ENCODE measurements at regions not wholly inside any gene's neighbourhood (a gene's known extent, or its start where the extent isn't known, plus 50 kb on each side); places are given as distances from the start of the nearest gene placed in this dataset.

- H3K4me1 Mint-ChIP-seq (ENCODE audit: low read depth): no peaks in the 10 kb centered on the region
- H3K9me3 Mint-ChIP-seq (ENCODE audit: insufficient read depth): no peaks in the 10 kb centered on the region
- no peak overlapping the region for H3K4me3 Mint-ChIP-seq
- POLR2A ChIA-PET: no interaction called here
- no peak for ATAC-seq
- no peaks in the 10 kb centered on the region for H3K27me3 Mint-ChIP-seq (ENCODE audit: low read depth)
- DNase-seq: no peak
- no peaks in the 10 kb centered on the region for H3K36me3 Mint-ChIP-seq (ENCODE audit: low read depth)
- CTCF ChIA-PET: no interaction called here
- no peak overlapping the region for H3K27ac Mint-ChIP-seq
Observed at GRCh38 chr7:91343996-91344629, 79.9 kb downstream of the FZD1 start.

GRCh38 chr7:91344911-91345310 is 80.7 kb downstream of the FZD1 start:
- POLR2A ChIA-PET: no interaction called here

DNA sequence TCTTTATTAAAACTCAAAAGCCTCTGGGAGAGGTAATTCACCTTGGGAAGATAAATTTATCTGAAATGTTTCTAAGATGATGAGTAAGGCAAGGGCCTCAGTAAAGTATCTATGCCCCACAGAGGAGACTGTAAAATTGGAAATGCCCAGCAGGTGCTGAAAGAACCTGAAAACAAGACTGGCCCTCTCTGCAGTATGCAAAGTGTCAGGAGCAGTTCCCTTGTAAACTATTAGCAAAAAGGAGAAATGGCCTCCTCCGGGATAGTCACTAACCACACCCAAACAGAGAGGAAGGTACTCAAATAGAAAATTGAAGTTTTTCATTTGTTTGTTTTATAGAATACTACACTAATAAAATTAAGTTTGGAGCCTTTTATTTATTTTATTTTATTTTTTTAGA is 81.2 kb downstream of the FZD1 start:
- H3K4me1 Mint-ChIP-seq (ENCODE audit: low read depth): no peaks in the 10 kb centered on the region
- DNase-seq: no peak
- CTCF ChIA-PET: no interaction called here
- ATAC-seq: no peak
- no peaks in the 10 kb centered on the region for H3K27me3 Mint-ChIP-seq (ENCODE audit: low read depth)
- no peaks in the 10 kb centered on the region for H3K9me3 Mint-ChIP-seq (ENCODE audit: insufficient read depth)
- H3K27ac Mint-ChIP-seq: no peak overlapping the region
- no peaks in the 10 kb centered on the region for H3K36me3 Mint-ChIP-seq (ENCODE audit: low read depth)
- POLR2A ChIA-PET: no interaction called here
- no peak overlapping the region for H3K4me3 Mint-ChIP-seq

More at GRCh38 chr7:91344911-91345310, 80.7 kb downstream of the FZD1 start:
- ATAC-seq (no peak), DNase-seq (no peak)
- no peak overlapping the region for H3K27ac Mint-ChIP-seq
- no peaks in the 10 kb centered on the region for H3K4me1 Mint-ChIP-seq (ENCODE audit: low read depth)
- CTCF ChIA-PET: no interaction called here
- no peaks in the 10 kb centered on the region for H3K36me3 Mint-ChIP-seq (ENCODE audit: low read depth)
- H3K9me3 Mint-ChIP-seq (ENCODE audit: insufficient read depth): no peaks in the 10 kb centered on the region
- H3K4me3 Mint-ChIP-seq: no peak overlapping the region
- H3K27me3 Mint-ChIP-seq (ENCODE audit: low read depth): no peaks in the 10 kb centered on the region

- H3K9me3 Mint-ChIP-seq (ENCODE audit: insufficient read depth): no peaks in the 10 kb centered on the region
- ChIA-PET POLR2A (no interaction called here), CTCF (no interaction called here)
- no peak overlapping the region for H3K27ac Mint-ChIP-seq
- H3K4me1 Mint-ChIP-seq (ENCODE audit: low read depth): no peaks in the 10 kb centered on the region
- H3K36me3 Mint-ChIP-seq (ENCODE audit: low read depth): no peaks in the 10 kb centered on the region
- ATAC-seq: no peak
- H3K4me3 Mint-ChIP-seq: no peak overlapping the region
- DNase-seq: no peak
- H3K27me3 Mint-ChIP-seq (ENCODE audit: low read depth): no peaks in the 10 kb centered on the region
Observed at GRCh38 chr7:91346426-91346825, 82.2 kb downstream of the FZD1 start.

DNA sequence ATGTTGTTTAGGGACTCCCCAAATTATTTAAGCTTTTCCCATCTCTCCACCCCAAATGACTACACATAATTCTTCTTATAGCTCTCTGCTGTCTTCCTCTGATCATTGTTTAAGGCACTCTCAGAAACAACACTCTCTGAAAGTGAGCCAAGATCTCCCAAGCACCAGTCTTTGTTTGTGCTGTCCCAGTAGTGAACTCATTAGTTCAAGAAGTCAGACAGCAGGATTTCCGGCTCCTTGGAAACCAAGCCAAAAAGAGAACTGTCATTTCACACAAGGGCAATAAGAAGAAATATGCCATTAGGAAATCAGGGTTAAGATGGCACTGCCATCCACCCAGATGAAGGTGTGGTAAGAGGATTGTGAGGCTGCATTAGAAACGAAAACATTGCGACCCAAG is 83.1 kb downstream of the FZD1 start:
- H3K9me3 Mint-ChIP-seq (ENCODE audit: insufficient read depth): no peaks in the 10 kb centered on the region
- DNase-seq: no peak
- no peaks in the 10 kb centered on the region for H3K4me1 Mint-ChIP-seq (ENCODE audit: low read depth)
- H3K4me3 Mint-ChIP-seq: no peak overlapping the region
- POLR2A ChIA-PET: no interaction called here
- no peaks in the 10 kb centered on the region for H3K36me3 Mint-ChIP-seq (ENCODE audit: low read depth)
- ATAC-seq: no peak
- CTCF ChIA-PET: no interaction called here
- H3K27ac Mint-ChIP-seq: no peak overlapping the region
- H3K27me3 Mint-ChIP-seq (ENCODE audit: low read depth): no peaks in the 10 kb centered on the region

DNA sequence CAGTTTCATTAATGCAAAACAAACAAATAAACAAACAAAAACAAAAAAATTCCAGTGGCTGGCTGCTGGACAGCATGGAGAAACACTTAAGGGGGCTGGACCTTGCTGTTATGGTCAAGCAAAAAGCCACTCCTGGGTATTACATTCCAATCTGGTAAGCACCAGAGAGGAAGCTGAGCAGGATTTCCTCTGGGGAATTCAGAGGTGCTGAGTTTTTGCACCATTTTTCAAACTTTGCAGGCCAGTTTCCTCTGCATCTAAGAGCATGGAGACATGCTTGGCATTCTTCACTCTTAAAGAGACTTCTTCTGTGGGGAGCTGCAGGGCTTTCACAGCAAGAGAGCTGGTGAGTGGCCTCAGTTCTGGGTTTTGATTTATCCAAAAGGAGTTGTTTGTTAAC is 84.5 kb downstream of the FZD1 start:
- H3K27ac Mint-ChIP-seq: no peak overlapping the region
- no peak for ATAC-seq
- no peaks in the 10 kb centered on the region for H3K27me3 Mint-ChIP-seq (ENCODE audit: low read depth)
- no peaks in the 10 kb centered on the region for H3K4me1 Mint-ChIP-seq (ENCODE audit: low read depth)
- ChIA-PET CTCF (no interaction called here), POLR2A (no interaction called here)
- no peak overlapping the region for H3K4me3 Mint-ChIP-seq
- no peaks in the 10 kb centered on the region for H3K36me3 Mint-ChIP-seq (ENCODE audit: low read depth)
- no peaks in the 10 kb centered on the region for H3K9me3 Mint-ChIP-seq (ENCODE audit: insufficient read depth)
- DNase-seq: no peak

DNA sequence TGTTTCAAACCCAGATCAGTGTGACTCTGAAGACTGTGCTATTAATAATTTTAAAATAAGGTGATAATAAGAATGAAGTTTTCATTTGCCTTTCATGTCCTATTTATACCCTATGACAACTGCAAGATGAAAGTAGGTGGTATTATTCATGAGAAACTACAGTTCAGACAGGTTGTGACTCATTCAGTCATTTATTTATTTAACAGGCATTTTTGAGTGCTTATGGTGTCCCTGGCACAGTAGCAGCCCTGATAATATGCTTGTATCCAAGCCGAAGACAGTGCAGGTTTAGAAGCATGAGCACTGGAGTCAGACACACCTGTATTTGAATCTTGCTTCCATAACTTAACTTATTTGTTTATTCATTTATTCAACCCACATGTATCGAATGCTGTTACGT is 87.1 kb downstream of the FZD1 start:
- Mint-ChIP-seq H3K36me3 (ENCODE audit: low read depth) (no peaks in the 10 kb centered on the region), H3K27me3 (ENCODE audit: low read depth) (no peaks in the 10 kb centered on the region), H3K4me1 (ENCODE audit: low read depth) (no peaks in the 10 kb centered on the region), H3K9me3 (ENCODE audit: insufficient read depth) (no peaks in the 10 kb centered on the region), H3K27ac (no peak overlapping the region), H3K4me3 (no peak overlapping the region)
- DNase-seq (no peak), ATAC-seq (no peak)
- CTCF ChIA-PET: no interaction called here
- POLR2A ChIA-PET: no interaction called here

GRCh38 chr7:91352091-91352490 is 87.9 kb downstream of the FZD1 start:
- POLR2A ChIA-PET: no interaction called here
- CTCF ChIA-PET: no interaction called here
- Mint-ChIP-seq H3K27me3 (ENCODE audit: low read depth) (no peaks in the 10 kb centered on the region), H3K9me3 (ENCODE audit: insufficient read depth) (no peaks in the 10 kb centered on the region), H3K27ac (no peak overlapping the region), H3K4me3 (no peak overlapping the region), H3K36me3 (ENCODE audit: low read depth) (no peaks in the 10 kb centered on the region), H3K4me1 (ENCODE audit: low read depth) (no peaks in the 10 kb centered on the region)
- DNase-seq (no peak), ATAC-seq (no peak)

DNA sequence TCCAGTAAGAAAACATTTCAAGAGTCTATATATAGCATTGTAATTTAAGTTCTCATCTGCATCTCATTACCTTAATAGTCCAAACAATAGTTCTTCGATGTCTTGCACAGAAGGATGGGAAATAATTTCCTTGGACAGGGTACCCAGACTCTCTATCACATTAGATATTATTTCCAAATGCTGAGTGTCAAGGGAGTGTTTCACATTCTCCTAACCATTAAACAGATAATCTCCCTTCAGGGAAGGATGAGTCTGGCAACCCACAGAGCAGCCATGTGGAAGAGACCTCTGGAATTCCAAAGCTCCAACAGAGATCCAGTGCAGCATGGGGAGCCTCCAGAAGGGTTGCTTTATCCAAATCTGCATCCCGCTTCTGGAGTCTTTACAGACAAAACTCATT is 89.6 kb downstream of the FZD1 start:
- no peaks in the 10 kb centered on the region for H3K4me1 Mint-ChIP-seq (ENCODE audit: low read depth)
- CTCF ChIA-PET: no interaction called here
- no peaks in the 10 kb centered on the region for H3K9me3 Mint-ChIP-seq (ENCODE audit: insufficient read depth)
- H3K36me3 Mint-ChIP-seq (ENCODE audit: low read depth): no peaks in the 10 kb centered on the region
- DNase-seq (no peak), ATAC-seq (no peak)
- H3K27ac Mint-ChIP-seq: no peak overlapping the region
- POLR2A ChIA-PET: no interaction called here
- H3K4me3 Mint-ChIP-seq: no peak overlapping the region
- H3K27me3 Mint-ChIP-seq (ENCODE audit: low read depth): no peaks in the 10 kb centered on the region

- DNase-seq (no peak), ATAC-seq (no peak)
- CTCF ChIA-PET: no interaction called here
- POLR2A ChIA-PET: no interaction called here
- Mint-ChIP-seq H3K9me3 (ENCODE audit: insufficient read depth) (no peaks in the 10 kb centered on the region), H3K27me3 (ENCODE audit: low read depth) (no peaks in the 10 kb centered on the region), H3K4me3 (no peak overlapping the region), H3K36me3 (ENCODE audit: low read depth) (no peaks in the 10 kb centered on the region), H3K4me1 (ENCODE audit: low read depth) (no peaks in the 10 kb centered on the region), H3K27ac (no peak overlapping the region)
Observed at GRCh38 chr7:91355695-91356435, 91.6 kb downstream of the FZD1 start.

DNA sequence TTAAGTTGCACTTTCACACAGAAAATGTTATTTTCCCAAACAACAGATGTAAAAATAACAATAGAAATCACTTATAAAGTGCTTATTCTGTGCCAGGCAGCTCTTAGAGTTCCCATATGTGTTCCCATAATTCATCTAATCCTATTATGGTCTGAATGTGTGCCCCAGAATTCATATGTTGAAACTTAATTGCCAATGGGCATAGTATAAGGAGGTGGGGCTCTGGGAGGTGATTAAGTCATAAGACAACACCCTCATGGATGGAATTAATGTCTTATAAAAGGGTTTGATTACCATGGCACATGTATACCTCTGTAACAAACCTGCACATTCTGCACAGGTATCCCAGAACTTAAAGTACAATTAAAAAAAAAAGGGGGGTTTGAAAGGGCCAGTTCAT is 92.7 kb downstream of the FZD1 start:
- CTCF ChIA-PET: no interaction called here
- DNase-seq: no peak
- no peaks in the 10 kb centered on the region for H3K4me1 Mint-ChIP-seq (ENCODE audit: low read depth)
- no peak overlapping the region for H3K4me3 Mint-ChIP-seq
- no peak for ATAC-seq
- no peak overlapping the region for H3K27ac Mint-ChIP-seq
- POLR2A ChIA-PET: no interaction called here
- H3K36me3 Mint-ChIP-seq (ENCODE audit: low read depth): no peaks in the 10 kb centered on the region
- no peaks in the 10 kb centered on the region for H3K9me3 Mint-ChIP-seq (ENCODE audit: insufficient read depth)
- H3K27me3 Mint-ChIP-seq (ENCODE audit: low read depth): no peaks in the 10 kb centered on the region

- ATAC-seq (no peak), DNase-seq (no peak)
- Mint-ChIP-seq H3K27ac (no peak overlapping the region), H3K36me3 (ENCODE audit: low read depth) (no peaks in the 10 kb centered on the region), H3K27me3 (ENCODE audit: low read depth) (no peaks in the 10 kb centered on the region), H3K4me1 (ENCODE audit: low read depth) (no peaks in the 10 kb centered on the region), H3K4me3 (no peak overlapping the region), H3K9me3 (ENCODE audit: insufficient read depth) (no peaks in the 10 kb centered on the region)
- ChIA-PET POLR2A (no interaction called here), CTCF (no interaction called here)
Observed at GRCh38 chr7:91357379-91357778, 93.1 kb downstream of the FZD1 start.

DNA sequence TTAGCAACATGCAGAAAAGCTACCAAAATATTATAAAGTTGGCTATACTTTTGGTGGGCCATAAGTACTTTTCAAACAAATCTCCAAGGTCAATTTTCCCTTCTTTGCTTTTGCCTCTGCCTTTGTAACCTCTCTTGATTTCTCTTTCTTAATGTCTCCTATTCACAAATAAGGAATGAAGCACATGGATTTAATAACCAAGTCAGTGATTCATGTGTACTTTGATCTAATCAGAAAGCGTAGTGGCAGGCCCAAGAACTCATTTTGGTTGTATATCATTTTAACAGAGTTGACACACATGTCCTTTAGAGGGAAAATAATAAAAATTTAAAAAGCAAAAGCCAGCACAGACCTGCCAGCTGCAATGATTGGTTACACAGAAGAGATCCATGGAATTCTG is 93.7 kb downstream of the FZD1 start:
- ChIA-PET CTCF (no interaction called here), POLR2A (no interaction called here)
- Mint-ChIP-seq H3K36me3 (ENCODE audit: low read depth) (no peaks in the 10 kb centered on the region), H3K27ac (no peak overlapping the region), H3K27me3 (ENCODE audit: low read depth) (no peaks in the 10 kb centered on the region), H3K4me1 (ENCODE audit: low read depth) (no peaks in the 10 kb centered on the region), H3K9me3 (ENCODE audit: insufficient read depth) (no peaks in the 10 kb centered on the region), H3K4me3 (no peak overlapping the region)
- DNase-seq (no peak), ATAC-seq (no peak)

Data from activated CD8-positive, alpha-beta T cell treated with anti-CD3 and anti-CD28 coated beads, Interleukin-2, amount 10 ng/mL, durations not matched to agents 7 days and 5 days (primary cell).